HG03039 (cell line): ENCODE measurements at regions not wholly inside any gene's neighbourhood (a gene's known extent, or its start where the extent isn't known, plus 50 kb on each side); places are given as distances from the start of the nearest gene placed in this dataset.
"Not testable (repeated sequence)": the region's sequence is repeated elsewhere in the genome, so short reads cannot be mapped to it uniquely, and the experiment has no call there.

ENCODE experiments used
- ATAC-seq: cut with Tn5 transposase; IDR thresholded peaks from one replicate; pipeline ENCODE4 v1.9.1; 2021; ENCODE audit warnings: mild to moderate bottlenecking, moderate library complexity; ENCODE audit not compliant: unreplicated experiment

- no peak for ATAC-seq
Observed at GRCh38 chr21:35713914-35714313, 346.4 kb downstream of the SETD4 start.

GRCh38 chr21:35711661-35712060, 348.7 kb downstream of the SETD4 start:
- no peak for ATAC-seq

GRCh38 chr21:35711213-35711612, 349.1 kb downstream of the SETD4 start:
- no peak for ATAC-seq

GRCh38 chr21:35709990-35710389, 350.3 kb downstream of the SETD4 start:
- ATAC-seq, result not testable (repeated sequence)

- no peak for ATAC-seq
Observed at GRCh38 chr21:35705888-35706287, 354.4 kb downstream of the SETD4 start.

GRCh38 chr21:35705237-35705887, 355.0 kb downstream of the SETD4 start:
- ATAC-seq, result no peak

GRCh38 chr21:35703704-35704103, 356.6 kb downstream of the SETD4 start:
- no peak for ATAC-seq

GRCh38 chr21:35699361-35699760, 361.0 kb downstream of the SETD4 start:
- ATAC-seq, result no peak

- ATAC-seq, result no peak
Observed at GRCh38 chr21:35697321-35697808, 363.0 kb downstream of the SETD4 start.

GRCh38 chr21:35696644-35697043, 363.7 kb downstream of the SETD4 start:
- no peak for ATAC-seq

GRCh38 chr21:35692311-35692710, 368.0 kb downstream of the SETD4 start:
- ATAC-seq, result no peak

- no peak for ATAC-seq
Observed at GRCh38 chr21:35690436-35690835, 369.9 kb downstream of the SETD4 start.

- ATAC-seq, result no peak
Observed at GRCh38 chr21:35686156-35686555, 374.2 kb downstream of the SETD4 start.

GRCh38 chr21:35683664-35684304, 376.5 kb downstream of the SETD4 start:
- no peak for ATAC-seq

GRCh38 chr21:35682904-35683549, 377.3 kb downstream of the SETD4 start:
- no peak for ATAC-seq

GRCh38 chr21:35681946-35682345, 378.4 kb downstream of the SETD4 start:
- no peak for ATAC-seq

- no peak for ATAC-seq
Observed at GRCh38 chr21:35679076-35679475, 381.2 kb downstream of the SETD4 start.

GRCh38 chr21:35678393-35678792, 381.9 kb downstream of the SETD4 start:
- ATAC-seq, result no peak

GRCh38 chr21:35677298-35677841, 383.0 kb downstream of the SETD4 start:
- no peak for ATAC-seq

- ATAC-seq, result no peak
Observed at GRCh38 chr21:35674895-35675470, 385.3 kb downstream of the SETD4 start.

GRCh38 chr21:35674091-35674671, 386.1 kb downstream of the SETD4 start:
- no peak for ATAC-seq
